WTC11 (cell line): ENCODE measurements at regions not wholly inside any gene's neighbourhood (a gene's known extent, or its start where the extent isn't known, plus 50 kb on each side); places are given as distances from the start of the nearest gene placed in this dataset.

Experiments used
- ATAC-seq: fragments of 200-7000 bp; cut with Tn5 transposase; 2 replicates; pipeline ENCODE4 v1.10.0; 2021; ENCODE audit warnings: mild to moderate bottlenecking, moderate library complexity
- CTCF ChIA-PET: fragments of 300-600 bp; sonication (Branson Sonifier 250); formaldehyde crosslinking; loops from one replicate; lab custom pipeline; 2021; ENCODE audit warnings: antibody characterized with exemption; lab: Charles Lee
- POLR2A ChIA-PET: fragments of 350-600 bp; sonication (Branson Sonifier 250); formaldehyde crosslinking; loops from one replicate; lab custom pipeline; 2021; ENCODE audit warnings: antibody characterized with exemption; lab: Charles Lee
- DNase-seq: peaks from one replicate; pipeline ENCODE4 v3.0.0; 2021; ENCODE audit warnings: low spot score
- H3K27ac Mint-ChIP-seq: 2 replicates; pipeline ENCODE4 v1.8.0; 2021; ENCODE audit warnings: mixed read lengths
- H3K27me3 Mint-ChIP-seq: 2 replicates; pipeline ENCODE4 v1.8.0; 2021; ENCODE audit warnings: low read depth, mild to moderate bottlenecking, moderate library complexity, mixed read lengths
- H3K36me3 Mint-ChIP-seq: 2 replicates; pipeline ENCODE4 v1.8.0; 2021; ENCODE audit warnings: mixed read lengths
- H3K4me1 Mint-ChIP-seq: 2 replicates; pipeline ENCODE4 v1.8.0; 2022; ENCODE audit warnings: mixed read lengths
- H3K4me3 Mint-ChIP-seq: 2 replicates; pipeline ENCODE4 v1.8.0; 2021; ENCODE audit warnings: mild to moderate bottlenecking, moderate library complexity, mixed read lengths
- H3K9me3 Mint-ChIP-seq: 2 replicates; pipeline ENCODE4 v1.8.0; 2021; ENCODE audit warnings: mixed read lengths
- AR ChIP-seq: fragments of 250-450 bp; sonication (Bioruptor Pico); IDR thresholded peaks from 2 replicates; pipeline ENCODE4 v1.9.0; 2021; ENCODE audit warnings: mild to moderate bottlenecking
- EMX1 ChIP-seq: fragments of 250-450 bp; sonication (Bioruptor Pico); IDR thresholded peaks from 2 replicates; pipeline ENCODE4 v1.8.0; 2021; ENCODE audit warnings: mild to moderate bottlenecking
- FOXP4 ChIP-seq: sonication (generic); formaldehyde crosslinking; IDR thresholded peaks from 2 replicates; pipeline ENCODE4 v1.8.0; 2022; ENCODE audit warnings: mild to moderate bottlenecking, missing genetic modification reagents
- GABPB1 ChIP-seq: sonication (generic); formaldehyde crosslinking; IDR thresholded peaks from 2 replicates; pipeline ENCODE4 v1.8.1; 2023; ENCODE audit warnings: mild to moderate bottlenecking, missing genetic modification reagents
- HMGA2 ChIP-seq: fragments of 250-450 bp; sonication (Bioruptor Pico); IDR thresholded peaks from 2 replicates; pipeline ENCODE4 v1.4.0; 2021; ENCODE audit warnings: mild to moderate bottlenecking, moderate library complexity
- JUN ChIP-seq: sonication (generic); formaldehyde crosslinking; IDR thresholded peaks from 2 replicates; pipeline ENCODE4 v1.8.0; 2023; ENCODE audit warnings: mild to moderate bottlenecking, missing genetic modification reagents
- NFATC4 ChIP-seq: fragments of 250-450 bp; sonication (Bioruptor Pico); IDR thresholded peaks from 2 replicates; pipeline ENCODE4 v1.9.0; 2021; ENCODE audit warnings: mild to moderate bottlenecking
- NFE2L1 ChIP-seq: sonication (generic); formaldehyde crosslinking; IDR thresholded peaks from 2 replicates; pipeline ENCODE4 v1.8.1; 2023; ENCODE audit warnings: missing genetic modification reagents
- NFYB ChIP-seq: sonication (generic); formaldehyde crosslinking; conservative IDR thresholded peaks from 2 replicates; pipeline ENCODE4 v1.8.0; 2022; ENCODE audit warnings: low read depth, missing genetic modification reagents
- PRRX2 ChIP-seq: fragments of 250-450 bp; sonication (Bioruptor Pico); IDR thresholded peaks from 2 replicates; pipeline ENCODE4 v1.8.0; 2021; ENCODE audit warnings: mild to moderate bottlenecking
- RORB ChIP-seq: fragments of 250-450 bp; sonication (Bioruptor Pico); IDR thresholded peaks from 2 replicates; pipeline ENCODE4 v1.9.0; 2021; ENCODE audit warnings: mild to moderate bottlenecking
- TEAD1 ChIP-seq: sonication (generic); formaldehyde crosslinking; IDR thresholded peaks from 2 replicates; pipeline ENCODE4 v1.8.0; 2022; ENCODE audit warnings: mild to moderate bottlenecking, missing genetic modification reagents
- ZNF121 ChIP-seq: sonication (generic); formaldehyde crosslinking; IDR thresholded peaks from 2 replicates; pipeline ENCODE4 v1.8.0; 2023; ENCODE audit warnings: missing genetic modification reagents
- ZNF138 ChIP-seq: sonication (generic); formaldehyde crosslinking; conservative IDR thresholded peaks from 2 replicates; pipeline ENCODE4 v1.8.1; 2022; ENCODE audit warnings: mild to moderate bottlenecking, moderate library complexity, missing genetic modification reagents
- ZNF232 ChIP-seq: sonication (generic); formaldehyde crosslinking; IDR thresholded peaks from 2 replicates; pipeline ENCODE4 v1.8.0; 2022; ENCODE audit warnings: mild to moderate bottlenecking, missing genetic modification reagents
- ZSCAN18 ChIP-seq: fragments of 250-450 bp; sonication (Bioruptor Pico); IDR thresholded peaks from 2 replicates; pipeline ENCODE4 v2.1.2; 2022; ENCODE audit warnings: mild to moderate bottlenecking, moderate library complexity
- TF ChIP-seq, protein P1 (sequence below): fragments of 250-450 bp; sonication (Bioruptor Pico); IDR thresholded peaks from 2 replicates; pipeline ENCODE4 v1.9.0; 2021; ENCODE audit warnings: moderate library complexity, mild to moderate bottlenecking, inconsistent platforms, borderline replicate concordance
- TF ChIP-seq, protein P2 (sequence below): sonication (generic); formaldehyde crosslinking; conservative IDR thresholded peaks from 2 replicates; pipeline ENCODE4 v1.8.1; 2023; ENCODE audit warnings: mild to moderate bottlenecking, low read depth, missing genetic modification reagents, moderate library complexity
- TF ChIP-seq, protein P3 (sequence below): sonication (generic); formaldehyde crosslinking; IDR thresholded peaks from 2 replicates; pipeline ENCODE4 v1.8.1; 2022; ENCODE audit warnings: mild to moderate bottlenecking, moderate library complexity, missing genetic modification reagents
- TF ChIP-seq, protein P4 (sequence below): fragments of 250-450 bp; sonication (Bioruptor Pico); IDR thresholded peaks from 2 replicates; pipeline ENCODE4 v1.8.0; 2021; ENCODE audit warnings: mild to moderate bottlenecking

DNA sequence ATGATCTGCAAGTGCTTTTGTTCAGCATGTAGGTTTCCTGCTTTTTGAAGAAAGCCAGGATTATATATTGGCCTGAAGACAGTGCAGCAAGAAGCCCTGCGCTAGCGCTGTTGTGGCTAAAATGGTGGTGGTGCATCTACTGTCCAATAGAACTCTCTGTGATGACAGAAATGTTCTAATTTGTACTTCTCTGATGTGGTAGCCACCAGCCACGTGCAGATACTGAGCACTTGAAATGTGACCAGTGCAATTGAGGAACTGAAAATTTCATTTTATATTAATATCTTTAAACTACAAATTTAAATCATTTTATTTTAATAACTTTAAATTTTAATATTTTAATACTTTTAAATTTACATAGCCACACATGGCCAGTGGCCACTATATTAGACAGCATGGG, 73.0 kb upstream of the PAX6 start:
- DNase-seq (no peak), ATAC-seq (no peak)
- no peaks in the 10 kb centered on the region; the same call in 1 of the 2 replicates for H3K9me3 Mint-ChIP-seq
- H3K27me3 Mint-ChIP-seq: 0 out of 2 replicates have a peak, but pooled peaks cover 5% of the 10 kb centered on the region
- POLR2A ChIA-PET: no interaction called here
- TF ChIP-seq ZNF232 (CRISPR knock-in tag) (no peak), HMGA2 (peak; percentile 83; the same call in 1 of the 2 replicates)
- no peak overlapping the region for H3K27ac Mint-ChIP-seq
- H3K4me1 Mint-ChIP-seq: peaks cover 50% of the 10 kb centered on the region
- CTCF ChIA-PET: no interaction called here
- no peaks in the 10 kb centered on the region for H3K36me3 Mint-ChIP-seq
- no peak overlapping the region for H3K4me3 Mint-ChIP-seq

DNA sequence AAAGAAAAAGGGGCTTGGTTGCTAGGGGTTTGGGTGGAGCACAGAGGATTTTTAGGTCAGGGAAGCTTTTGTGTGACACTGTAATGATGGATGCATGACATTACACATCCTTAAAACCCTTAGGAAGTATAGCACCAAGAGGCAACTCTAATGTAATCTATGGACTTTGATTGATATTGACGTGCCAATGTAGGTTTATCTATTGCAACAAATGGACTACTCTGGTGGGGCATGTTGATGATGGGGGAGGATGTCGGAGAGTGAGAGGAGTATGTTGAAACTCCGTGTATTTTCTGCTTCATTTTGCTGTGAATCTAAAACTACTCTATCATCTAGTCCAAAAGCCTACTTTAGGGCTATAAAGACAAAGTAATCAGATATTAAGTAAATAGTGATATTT, 72.3 kb upstream of the PAX6 start:
- no peak overlapping the region for H3K27ac Mint-ChIP-seq
- no peaks in the 10 kb centered on the region for H3K36me3 Mint-ChIP-seq
- DNase-seq (no peak), ATAC-seq (no peak)
- no peaks in the 10 kb centered on the region; the same call in 1 of the 2 replicates for H3K9me3 Mint-ChIP-seq
- ChIA-PET CTCF (interaction anchor here (1.6 to 1.8 kb wide), 2 partner anchors 12 to 75 kb away, joined by 6 to 7 read pairs; no protein-coding TSS in a partner anchor), POLR2A (interaction anchor here (2.0 kb wide), 1 partner anchor 18 kb away, joined by 4 read pairs; no protein-coding TSS in a partner anchor)
- no peak overlapping the region for H3K4me3 Mint-ChIP-seq
- H3K4me1 Mint-ChIP-seq: peaks cover 43% of the 10 kb centered on the region
- TF ChIP-seq GABPB1: no peak
- TF ChIP-seq, protein P1, sequence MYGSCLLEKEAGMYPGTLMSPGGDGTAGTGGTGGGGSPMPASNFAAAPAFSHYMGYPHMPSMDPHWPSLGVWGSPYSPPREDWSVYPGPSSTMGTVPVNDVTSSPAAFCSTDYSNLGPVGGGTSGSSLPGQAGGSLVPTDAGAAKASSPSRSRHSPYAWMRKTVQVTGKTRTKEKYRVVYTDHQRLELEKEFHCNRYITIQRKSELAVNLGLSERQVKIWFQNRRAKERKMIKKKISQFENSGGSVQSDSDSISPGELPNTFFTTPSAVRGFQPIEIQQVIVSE (CRISPR knock-in tag): no peak
- TF ChIP-seq, protein P2, sequence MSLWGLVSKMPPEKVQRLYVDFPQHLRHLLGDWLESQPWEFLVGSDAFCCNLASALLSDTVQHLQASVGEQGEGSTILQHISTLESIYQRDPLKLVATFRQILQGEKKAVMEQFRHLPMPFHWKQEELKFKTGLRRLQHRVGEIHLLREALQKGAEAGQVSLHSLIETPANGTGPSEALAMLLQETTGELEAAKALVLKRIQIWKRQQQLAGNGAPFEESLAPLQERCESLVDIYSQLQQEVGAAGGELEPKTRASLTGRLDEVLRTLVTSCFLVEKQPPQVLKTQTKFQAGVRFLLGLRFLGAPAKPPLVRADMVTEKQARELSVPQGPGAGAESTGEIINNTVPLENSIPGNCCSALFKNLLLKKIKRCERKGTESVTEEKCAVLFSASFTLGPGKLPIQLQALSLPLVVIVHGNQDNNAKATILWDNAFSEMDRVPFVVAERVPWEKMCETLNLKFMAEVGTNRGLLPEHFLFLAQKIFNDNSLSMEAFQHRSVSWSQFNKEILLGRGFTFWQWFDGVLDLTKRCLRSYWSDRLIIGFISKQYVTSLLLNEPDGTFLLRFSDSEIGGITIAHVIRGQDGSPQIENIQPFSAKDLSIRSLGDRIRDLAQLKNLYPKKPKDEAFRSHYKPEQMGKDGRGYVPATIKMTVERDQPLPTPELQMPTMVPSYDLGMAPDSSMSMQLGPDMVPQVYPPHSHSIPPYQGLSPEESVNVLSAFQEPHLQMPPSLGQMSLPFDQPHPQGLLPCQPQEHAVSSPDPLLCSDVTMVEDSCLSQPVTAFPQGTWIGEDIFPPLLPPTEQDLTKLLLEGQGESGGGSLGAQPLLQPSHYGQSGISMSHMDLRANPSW: no peak
- TF ChIP-seq RORB (CRISPR knock-in tag): no peak
- no peak for TF ChIP-seq NFYB (CRISPR knock-in tag)
- TF ChIP-seq ZSCAN18: no peak
- no peak for TF ChIP-seq ZNF138 (CRISPR knock-in tag)
- H3K27me3 Mint-ChIP-seq: 0 out of 2 replicates have a peak, but pooled peaks cover 3% of the 10 kb centered on the region

DNA sequence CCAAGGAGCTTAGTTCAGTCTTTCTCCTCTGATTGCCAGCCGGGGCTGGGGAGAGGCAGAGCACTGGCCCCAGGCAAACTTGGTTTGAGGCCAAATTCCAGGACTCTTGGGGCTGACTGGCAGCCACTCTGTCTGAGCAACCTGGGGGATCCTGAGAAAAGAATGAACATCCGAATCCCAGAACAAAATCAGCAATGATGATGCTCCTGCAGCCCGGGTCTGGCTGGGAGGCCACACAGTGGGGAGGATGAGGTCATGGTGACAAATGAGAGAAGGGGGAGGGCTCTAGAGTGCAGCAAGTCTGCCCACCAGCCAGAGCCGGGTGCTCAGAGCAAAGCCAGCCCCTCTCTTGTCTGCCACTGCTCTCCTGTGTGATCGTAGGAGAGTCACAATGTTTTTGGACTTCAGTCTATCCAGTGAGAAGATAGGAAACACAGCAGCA, 71.8 kb upstream of the PAX6 start:
- CTCF ChIA-PET: interaction anchor here (0.8 to 1.8 kb wide), 4 partner anchors 12 to 124 kb away, joined by 3 to 7 read pairs (median 5); no protein-coding TSS in a partner anchor
- H3K27ac Mint-ChIP-seq: no peak overlapping the region
- no peak for TF ChIP-seq NFE2L1 (CRISPR knock-in tag)
- no peak for TF ChIP-seq JUN (CRISPR knock-in tag)
- no peak for TF ChIP-seq AR
- no peak for TF ChIP-seq ZNF121 (CRISPR knock-in tag)
- TF ChIP-seq, protein P3, sequence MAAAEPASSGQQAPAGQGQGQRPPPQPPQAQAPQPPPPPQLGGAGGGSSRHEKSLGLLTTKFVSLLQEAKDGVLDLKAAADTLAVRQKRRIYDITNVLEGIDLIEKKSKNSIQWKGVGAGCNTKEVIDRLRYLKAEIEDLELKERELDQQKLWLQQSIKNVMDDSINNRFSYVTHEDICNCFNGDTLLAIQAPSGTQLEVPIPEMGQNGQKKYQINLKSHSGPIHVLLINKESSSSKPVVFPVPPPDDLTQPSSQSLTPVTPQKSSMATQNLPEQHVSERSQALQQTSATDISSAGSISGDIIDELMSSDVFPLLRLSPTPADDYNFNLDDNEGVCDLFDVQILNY: no peak
- no peak for TF ChIP-seq FOXP4 (CRISPR knock-in tag)
- TF ChIP-seq NFATC4 (CRISPR knock-in tag): no peak
- TF ChIP-seq EMX1 (CRISPR knock-in tag): no peak
- TF ChIP-seq PRRX2: no peak
- TF ChIP-seq, protein P4, sequence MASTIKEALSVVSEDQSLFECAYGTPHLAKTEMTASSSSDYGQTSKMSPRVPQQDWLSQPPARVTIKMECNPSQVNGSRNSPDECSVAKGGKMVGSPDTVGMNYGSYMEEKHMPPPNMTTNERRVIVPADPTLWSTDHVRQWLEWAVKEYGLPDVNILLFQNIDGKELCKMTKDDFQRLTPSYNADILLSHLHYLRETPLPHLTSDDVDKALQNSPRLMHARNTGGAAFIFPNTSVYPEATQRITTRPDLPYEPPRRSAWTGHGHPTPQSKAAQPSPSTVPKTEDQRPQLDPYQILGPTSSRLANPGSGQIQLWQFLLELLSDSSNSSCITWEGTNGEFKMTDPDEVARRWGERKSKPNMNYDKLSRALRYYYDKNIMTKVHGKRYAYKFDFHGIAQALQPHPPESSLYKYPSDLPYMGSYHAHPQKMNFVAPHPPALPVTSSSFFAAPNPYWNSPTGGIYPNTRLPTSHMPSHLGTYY (CRISPR knock-in tag): no peak
- TF ChIP-seq TEAD1 (CRISPR knock-in tag): no peak

More for the DNA sequence above, 71.8 kb upstream of the PAX6 start:
- Mint-ChIP-seq H3K4me3 (no peak overlapping the region), H3K36me3 (no peaks in the 10 kb centered on the region), H3K27me3 (0 out of 2 replicates have a peak, but pooled peaks cover 2% of the 10 kb centered on the region), H3K9me3 (no peaks in the 10 kb centered on the region; the same call in 1 of the 2 replicates), H3K4me1 (peaks cover 39% of the 10 kb centered on the region)
- DNase-seq: no peak
- POLR2A ChIA-PET: interaction anchor here (2.0 kb wide), 1 partner anchor 18 kb away, joined by 4 read pairs; no protein-coding TSS in a partner anchor
- peak; percentile 79 for ATAC-seq
